ENCODE measurements at regions not wholly inside any gene's neighbourhood (a gene's known extent, or its start where the extent isn't known, plus 50 kb on each side); places are given as distances from the start of the nearest gene placed in this dataset.

DNA sequence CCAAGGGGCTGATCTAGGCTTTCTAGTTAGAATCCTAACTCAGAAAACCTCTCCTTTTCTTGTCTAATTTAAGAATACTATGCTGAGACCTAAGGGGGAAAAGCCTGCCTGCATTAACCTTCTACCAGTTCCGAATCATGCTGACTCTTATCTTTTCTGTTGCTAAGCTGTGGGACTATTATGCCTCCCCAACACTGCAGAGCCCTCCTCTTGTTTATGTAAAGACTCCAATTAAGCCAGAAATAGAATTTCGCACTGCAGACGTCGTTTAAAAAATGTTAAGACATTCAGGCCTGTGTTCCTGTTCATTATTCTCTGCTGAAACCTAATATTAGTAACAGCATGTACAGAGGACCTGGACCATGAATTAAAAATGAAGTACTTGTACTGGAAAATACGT, 310.6 kb upstream of the ATP11B start:
- POLR2A ChIA-PET = no interaction called here
- in situ Hi-C loops (cut with HindIII; ENCODE audit: low pct_unique_long_range_greater_than_20kb, low sequenced_read_pairs) = no loop called here
- intact Hi-C loops (cut with micrococcal nuclease; ENCODE audit: unreplicated experiment) = no loop called here
- Histone ChIP-seq H3K9me3 (ENCODE audit: control insufficient read depth, insufficient read depth, low read depth, low read length) (no peaks in the 10 kb centered on the region), H3K36me3 (ENCODE audit: control insufficient read depth, insufficient read depth, low read length) (no peaks in the 10 kb centered on the region), H3K27me3 (ENCODE audit: control insufficient read depth, insufficient read depth, low read length) (no peaks in the 10 kb centered on the region), H3K4me3 (ENCODE audit: low read depth in 2 of 2, low read length in 2 of 2) (no peak overlapping the region), H3K27ac (ENCODE audit: low read length) (no peak overlapping the region), H3K4me1 (ENCODE audit: control insufficient read depth, insufficient read depth, low read length) (no peaks in the 10 kb centered on the region)
- TF ChIP-seq TCF7L2 (IDR thresholded peaks at IDR 0.05; ENCODE audit: low read depth, low read length) (no peak), POLR2AphosphoS5 (IDR thresholded peaks at IDR 0.05; ENCODE audit: low read depth, low read length) (no peak), SIN3A (IDR thresholded peaks at IDR 0.05; ENCODE audit: borderline replicate concordance, insufficient read depth, low read depth, low read length) (no peak)
- TF ChIP-seq, protein P1, sequence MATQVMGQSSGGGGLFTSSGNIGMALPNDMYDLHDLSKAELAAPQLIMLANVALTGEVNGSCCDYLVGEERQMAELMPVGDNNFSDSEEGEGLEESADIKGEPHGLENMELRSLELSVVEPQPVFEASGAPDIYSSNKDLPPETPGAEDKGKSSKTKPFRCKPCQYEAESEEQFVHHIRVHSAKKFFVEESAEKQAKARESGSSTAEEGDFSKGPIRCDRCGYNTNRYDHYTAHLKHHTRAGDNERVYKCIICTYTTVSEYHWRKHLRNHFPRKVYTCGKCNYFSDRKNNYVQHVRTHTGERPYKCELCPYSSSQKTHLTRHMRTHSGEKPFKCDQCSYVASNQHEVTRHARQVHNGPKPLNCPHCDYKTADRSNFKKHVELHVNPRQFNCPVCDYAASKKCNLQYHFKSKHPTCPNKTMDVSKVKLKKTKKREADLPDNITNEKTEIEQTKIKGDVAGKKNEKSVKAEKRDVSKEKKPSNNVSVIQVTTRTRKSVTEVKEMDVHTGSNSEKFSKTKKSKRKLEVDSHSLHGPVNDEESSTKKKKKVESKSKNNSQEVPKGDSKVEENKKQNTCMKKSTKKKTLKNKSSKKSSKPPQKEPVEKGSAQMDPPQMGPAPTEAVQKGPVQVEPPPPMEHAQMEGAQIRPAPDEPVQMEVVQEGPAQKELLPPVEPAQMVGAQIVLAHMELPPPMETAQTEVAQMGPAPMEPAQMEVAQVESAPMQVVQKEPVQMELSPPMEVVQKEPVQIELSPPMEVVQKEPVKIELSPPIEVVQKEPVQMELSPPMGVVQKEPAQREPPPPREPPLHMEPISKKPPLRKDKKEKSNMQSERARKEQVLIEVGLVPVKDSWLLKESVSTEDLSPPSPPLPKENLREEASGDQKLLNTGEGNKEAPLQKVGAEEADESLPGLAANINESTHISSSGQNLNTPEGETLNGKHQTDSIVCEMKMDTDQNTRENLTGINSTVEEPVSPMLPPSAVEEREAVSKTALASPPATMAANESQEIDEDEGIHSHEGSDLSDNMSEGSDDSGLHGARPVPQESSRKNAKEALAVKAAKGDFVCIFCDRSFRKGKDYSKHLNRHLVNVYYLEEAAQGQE (IDR thresholded peaks at IDR 0.05; ENCODE audit: insufficient read depth in 1 of 2, low read depth in 2 of 2, low read length in 1 of 2) = no peak
- TF ChIP-seq, protein P2, sequence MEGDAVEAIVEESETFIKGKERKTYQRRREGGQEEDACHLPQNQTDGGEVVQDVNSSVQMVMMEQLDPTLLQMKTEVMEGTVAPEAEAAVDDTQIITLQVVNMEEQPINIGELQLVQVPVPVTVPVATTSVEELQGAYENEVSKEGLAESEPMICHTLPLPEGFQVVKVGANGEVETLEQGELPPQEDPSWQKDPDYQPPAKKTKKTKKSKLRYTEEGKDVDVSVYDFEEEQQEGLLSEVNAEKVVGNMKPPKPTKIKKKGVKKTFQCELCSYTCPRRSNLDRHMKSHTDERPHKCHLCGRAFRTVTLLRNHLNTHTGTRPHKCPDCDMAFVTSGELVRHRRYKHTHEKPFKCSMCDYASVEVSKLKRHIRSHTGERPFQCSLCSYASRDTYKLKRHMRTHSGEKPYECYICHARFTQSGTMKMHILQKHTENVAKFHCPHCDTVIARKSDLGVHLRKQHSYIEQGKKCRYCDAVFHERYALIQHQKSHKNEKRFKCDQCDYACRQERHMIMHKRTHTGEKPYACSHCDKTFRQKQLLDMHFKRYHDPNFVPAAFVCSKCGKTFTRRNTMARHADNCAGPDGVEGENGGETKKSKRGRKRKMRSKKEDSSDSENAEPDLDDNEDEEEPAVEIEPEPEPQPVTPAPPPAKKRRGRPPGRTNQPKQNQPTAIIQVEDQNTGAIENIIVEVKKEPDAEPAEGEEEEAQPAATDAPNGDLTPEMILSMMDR (IDR thresholded peaks at IDR 0.05) = no peak
- DNase-seq (ENCODE audit: low read depth, low spot score) (no peak), ATAC-seq (no peak)
- no TSS peak for BruUV-seq (replicated peaks)
- CTCF ChIA-PET = no interaction called here

GRCh38 chr3:182484682-182485081, 308.6 kb upstream of the ATP11B start:
- no peaks in the 10 kb centered on the region for H3K9me3 ChIP-seq (ENCODE audit: control insufficient read depth, insufficient read depth, low read depth, low read length)
- H3K27ac ChIP-seq (ENCODE audit: low read length) = no peak overlapping the region
- H3K27me3 ChIP-seq (ENCODE audit: control insufficient read depth, insufficient read depth, low read length) = no peaks in the 10 kb centered on the region
- in situ Hi-C loops (cut with HindIII; ENCODE audit: low pct_unique_long_range_greater_than_20kb, low sequenced_read_pairs) = no loop called here
- no peak for TF ChIP-seq SIN3A (IDR thresholded peaks at IDR 0.05; ENCODE audit: borderline replicate concordance, insufficient read depth, low read depth, low read length)
- TF ChIP-seq, protein P2 (IDR thresholded peaks at IDR 0.05) = no peak
- TF ChIP-seq TCF7L2 (IDR thresholded peaks at IDR 0.05; ENCODE audit: low read depth, low read length) = no peak
- TF ChIP-seq, protein P1 (IDR thresholded peaks at IDR 0.05; ENCODE audit: insufficient read depth in 1 of 2, low read depth in 2 of 2, low read length in 1 of 2) = no peak
- no peak for TF ChIP-seq POLR2AphosphoS5 (IDR thresholded peaks at IDR 0.05; ENCODE audit: low read depth, low read length)
- no peaks in the 10 kb centered on the region for H3K36me3 ChIP-seq (ENCODE audit: control insufficient read depth, insufficient read depth, low read length)
- ATAC-seq (no peak), DNase-seq (ENCODE audit: low read depth, low spot score) (no peak)
- CTCF ChIA-PET = interaction anchor here (0.7 kb wide), 1 partner anchor 1577 kb away, joined by 4 read pairs; no protein-coding TSS in a partner anchor
- intact Hi-C loops (cut with micrococcal nuclease; ENCODE audit: unreplicated experiment) = no loop called here
- H3K4me3 ChIP-seq (ENCODE audit: low read depth in 2 of 2, low read length in 2 of 2) = no peak overlapping the region
- BruUV-seq (replicated peaks) = no TSS peak
- POLR2A ChIA-PET = no interaction called here
- H3K4me1 ChIP-seq (ENCODE audit: control insufficient read depth, insufficient read depth, low read length) = no peaks in the 10 kb centered on the region

Data from Panc1 (cell line).